ENCODE measurements at regions not wholly inside any gene's neighbourhood (a gene's known extent, or its start where the extent isn't known, plus 50 kb on each side); places are given as distances from the start of the nearest gene placed in this dataset.

DNA sequence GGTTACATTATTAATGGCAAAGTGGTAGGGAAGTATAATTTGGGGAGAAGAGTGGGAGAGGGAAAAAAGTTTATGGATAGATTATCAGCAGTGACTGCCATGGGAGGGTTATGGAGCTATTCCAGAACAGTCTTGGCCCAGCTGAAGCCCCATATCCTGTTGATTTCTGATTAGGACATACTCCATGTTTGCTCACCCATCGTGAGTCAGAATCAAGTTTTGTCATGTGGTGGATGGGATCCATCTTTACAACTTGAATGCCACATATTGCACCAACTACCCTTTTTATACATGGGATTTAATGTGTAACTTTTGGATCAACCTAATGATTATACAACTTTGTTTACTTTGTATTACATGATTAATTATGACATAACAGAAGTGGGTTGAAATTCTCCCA lies 217.0 kb downstream of the HAO1 start:
- Histone ChIP-seq H4K20me1 (ENCODE audit: insufficient read depth, low read length) (no peaks in the 10 kb centered on the region), H3K9ac (ENCODE audit: low read length) (no peak overlapping the region), H3K36me3 (replicated peaks; ENCODE audit: insufficient read depth, low read length) (no peaks in the 10 kb centered on the region), H3K9me3 (replicated peaks; ENCODE audit: insufficient read depth, low read length) (no peaks in the 10 kb centered on the region), H3K27me3 (replicated peaks; ENCODE audit: insufficient read depth, low read length) (no peaks in the 10 kb centered on the region), H2AFZ (ENCODE audit: low read length) (no peak overlapping the region), H3K9me2 (replicated peaks; ENCODE audit: insufficient read depth, low read length) (no peaks in the 10 kb centered on the region), H3K4me3 (ENCODE audit: low read length) (no peak overlapping the region), H3K79me2 (ENCODE audit: low read length) (no peaks in the 10 kb centered on the region), H3K27ac (ENCODE audit: low read length) (no peak overlapping the region), H3F3A (ENCODE audit: insufficient read depth, low read length) (no peaks in the 10 kb centered on the region), H3K4me1 (ENCODE audit: low read length) (no peaks in the 10 kb centered on the region), H3K4me2 (ENCODE audit: low read depth, low read length) (no peak overlapping the region)
- TF ChIP-seq EZH2phosphoT487 (IDR thresholded peaks at IDR 0.05; ENCODE audit: low read length) (no peak), EZH2 (optimal IDR thresholded peaks at IDR 0.05; ENCODE audit: low read depth, low read length) (no peak)
- TF ChIP-seq, protein P1, sequence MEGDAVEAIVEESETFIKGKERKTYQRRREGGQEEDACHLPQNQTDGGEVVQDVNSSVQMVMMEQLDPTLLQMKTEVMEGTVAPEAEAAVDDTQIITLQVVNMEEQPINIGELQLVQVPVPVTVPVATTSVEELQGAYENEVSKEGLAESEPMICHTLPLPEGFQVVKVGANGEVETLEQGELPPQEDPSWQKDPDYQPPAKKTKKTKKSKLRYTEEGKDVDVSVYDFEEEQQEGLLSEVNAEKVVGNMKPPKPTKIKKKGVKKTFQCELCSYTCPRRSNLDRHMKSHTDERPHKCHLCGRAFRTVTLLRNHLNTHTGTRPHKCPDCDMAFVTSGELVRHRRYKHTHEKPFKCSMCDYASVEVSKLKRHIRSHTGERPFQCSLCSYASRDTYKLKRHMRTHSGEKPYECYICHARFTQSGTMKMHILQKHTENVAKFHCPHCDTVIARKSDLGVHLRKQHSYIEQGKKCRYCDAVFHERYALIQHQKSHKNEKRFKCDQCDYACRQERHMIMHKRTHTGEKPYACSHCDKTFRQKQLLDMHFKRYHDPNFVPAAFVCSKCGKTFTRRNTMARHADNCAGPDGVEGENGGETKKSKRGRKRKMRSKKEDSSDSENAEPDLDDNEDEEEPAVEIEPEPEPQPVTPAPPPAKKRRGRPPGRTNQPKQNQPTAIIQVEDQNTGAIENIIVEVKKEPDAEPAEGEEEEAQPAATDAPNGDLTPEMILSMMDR (IDR thresholded peaks at IDR 0.05; ENCODE audit: low read length): no peak
- DNase-seq: no peak

DNA sequence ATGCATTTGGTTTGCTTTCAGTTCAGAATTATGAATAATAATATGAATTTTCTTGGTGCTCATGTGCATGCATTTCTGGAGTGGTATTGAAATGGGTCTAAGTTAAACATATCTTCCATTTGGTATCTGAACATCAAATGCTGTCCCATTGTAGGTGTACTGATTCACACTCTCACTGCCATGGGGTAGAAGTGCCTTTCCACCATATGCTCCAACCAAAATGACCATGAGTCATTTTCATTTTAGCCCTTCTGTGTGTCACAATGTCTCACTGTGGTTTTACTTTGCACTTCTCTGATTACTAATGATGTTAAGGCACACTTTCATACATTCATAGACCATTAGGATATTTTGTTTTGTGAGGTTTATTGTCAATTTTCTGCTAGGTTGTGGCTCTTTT lies 211.9 kb downstream of the HAO1 start:
- H3K79me2 ChIP-seq (ENCODE audit: low read length): no peaks in the 10 kb centered on the region
- no peaks in the 10 kb centered on the region for H3K36me3 ChIP-seq (replicated peaks; ENCODE audit: insufficient read depth, low read length)
- no peaks in the 10 kb centered on the region for H3F3A ChIP-seq (ENCODE audit: insufficient read depth, low read length)
- H3K4me1 ChIP-seq (ENCODE audit: low read length): no peaks in the 10 kb centered on the region
- no peaks in the 10 kb centered on the region for H3K27me3 ChIP-seq (replicated peaks; ENCODE audit: insufficient read depth, low read length)
- H3K9me3 ChIP-seq (replicated peaks; ENCODE audit: insufficient read depth, low read length): no peaks in the 10 kb centered on the region
- no peak for DNase-seq
- H4K20me1 ChIP-seq (ENCODE audit: insufficient read depth, low read length): no peaks in the 10 kb centered on the region
- no peaks in the 10 kb centered on the region for H3K9me2 ChIP-seq (replicated peaks; ENCODE audit: insufficient read depth, low read length)
- no peak overlapping the region for H3K27ac ChIP-seq (ENCODE audit: low read length)
- TF ChIP-seq, protein P1 (IDR thresholded peaks at IDR 0.05; ENCODE audit: low read length): no peak
- no peak for TF ChIP-seq EZH2 (optimal IDR thresholded peaks at IDR 0.05; ENCODE audit: low read depth, low read length)
- no peak for TF ChIP-seq EZH2phosphoT487 (IDR thresholded peaks at IDR 0.05; ENCODE audit: low read length)
- H2AFZ ChIP-seq (ENCODE audit: low read length): no peak overlapping the region
- no peak overlapping the region for H3K4me2 ChIP-seq (ENCODE audit: low read depth, low read length)
- no peak overlapping the region for H3K4me3 ChIP-seq (ENCODE audit: low read length)
- H3K9ac ChIP-seq (ENCODE audit: low read length): no peak overlapping the region

DNA sequence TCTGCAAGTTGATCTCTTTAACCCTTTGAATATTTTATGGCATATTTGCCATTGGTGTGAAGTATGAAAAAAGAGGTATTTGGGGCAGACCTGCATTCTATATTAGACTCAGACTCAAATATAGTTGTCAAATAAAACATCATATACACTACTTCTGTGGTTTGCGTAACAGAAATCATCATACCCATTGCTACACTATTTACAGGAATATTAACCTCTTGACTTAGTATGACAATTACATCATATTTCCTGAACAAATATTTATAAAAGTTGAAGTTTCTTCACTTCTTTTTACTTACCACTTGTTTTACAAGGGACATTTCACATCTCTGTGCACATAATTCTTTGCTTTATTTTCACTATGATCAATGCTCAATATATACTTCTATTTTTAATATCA lies 206.0 kb downstream of the HAO1 start:
- Histone ChIP-seq H3K79me2 (ENCODE audit: low read length) (no peaks in the 10 kb centered on the region), H3K9me3 (replicated peaks; ENCODE audit: insufficient read depth, low read length) (no peaks in the 10 kb centered on the region), H3K9ac (ENCODE audit: low read length) (no peak overlapping the region), H3K27me3 (replicated peaks; ENCODE audit: insufficient read depth, low read length) (no peaks in the 10 kb centered on the region), H3K4me2 (ENCODE audit: low read depth, low read length) (no peak overlapping the region), H3F3A (ENCODE audit: insufficient read depth, low read length) (no peaks in the 10 kb centered on the region), H3K4me3 (ENCODE audit: low read length) (no peak overlapping the region), H4K20me1 (ENCODE audit: insufficient read depth, low read length) (no peaks in the 10 kb centered on the region), H2AFZ (ENCODE audit: low read length) (no peak overlapping the region), H3K36me3 (replicated peaks; ENCODE audit: insufficient read depth, low read length) (no peaks in the 10 kb centered on the region), H3K27ac (ENCODE audit: low read length) (no peak overlapping the region), H3K9me2 (replicated peaks; ENCODE audit: insufficient read depth, low read length) (no peaks in the 10 kb centered on the region), H3K4me1 (ENCODE audit: low read length) (no peaks in the 10 kb centered on the region)
- TF ChIP-seq EZH2 (optimal IDR thresholded peaks at IDR 0.05; ENCODE audit: low read depth, low read length) (no peak), EZH2phosphoT487 (IDR thresholded peaks at IDR 0.05; ENCODE audit: low read length) (no peak)
- TF ChIP-seq, protein P1 (IDR thresholded peaks at IDR 0.05; ENCODE audit: low read length): no peak
- DNase-seq: no peak
